Progenitor cell of endocrine pancreas (in vitro differentiated cells): ENCODE measurements at regions not wholly inside any gene's neighbourhood (a gene's known extent, or its start where the extent isn't known, plus 50 kb on each side); places are given as distances from the start of the nearest gene placed in this dataset.

Source experiments
- DNase-seq: peaks from one replicate; pipeline ENCODE4 v3.0.0; 2021; ENCODE audit warnings: low spot score; ENCODE audit not compliant: unreplicated experiment
- H3K27ac Mint-ChIP-seq: 2 replicates; pipeline ENCODE4 v1.8.0; 2021; ENCODE audit warnings: mild to moderate bottlenecking, moderate library complexity, mixed read lengths
- H3K27me3 Mint-ChIP-seq: 2 replicates; pipeline ENCODE4 v1.8.0; 2021; ENCODE audit warnings: mixed read lengths
- H3K36me3 Mint-ChIP-seq: 2 replicates; pipeline ENCODE4 v1.8.0; 2022; ENCODE audit warnings: mixed read lengths; ENCODE audit not compliant: insufficient read depth
- H3K4me1 Mint-ChIP-seq: 2 replicates; pipeline ENCODE4 v1.8.0; 2021; ENCODE audit warnings: low read depth, mixed read lengths
- H3K4me3 Mint-ChIP-seq: 2 replicates; pipeline ENCODE4 v1.8.0; 2021; ENCODE audit warnings: low read depth, mild to moderate bottlenecking, moderate library complexity, mixed read lengths
- H3K9me3 Mint-ChIP-seq: 2 replicates; pipeline ENCODE4 v1.8.0; 2021; ENCODE audit warnings: low read depth, mixed read lengths
- CTCF ChIP-seq: fragments of 200-600 bp; sonication (generic); IDR thresholded peaks from one replicate; pipeline ENCODE4 v1.5.0; 2021; ENCODE audit warnings: antibody characterized with exemption, mild to moderate bottlenecking; ENCODE audit not compliant: unreplicated experiment

GRCh38 chr3:74372743-74373142, 241.7 kb downstream of the CNTN3 start:
- H3K36me3 Mint-ChIP-seq = peaks cover 1% of the 10 kb centered on the region
- no peak for TF ChIP-seq CTCF
- no peak for DNase-seq
- H3K27ac Mint-ChIP-seq = no peak overlapping the region
- H3K27me3 Mint-ChIP-seq = no peaks in the 10 kb centered on the region
- peaks cover 23% of the 10 kb centered on the region for H3K4me1 Mint-ChIP-seq
- H3K9me3 Mint-ChIP-seq = peaks cover 4% of the 10 kb centered on the region
- H3K4me3 Mint-ChIP-seq = no peak overlapping the region

GRCh38 chr3:74370342-74370741, 244.1 kb downstream of the CNTN3 start:
- Mint-ChIP-seq H3K4me1 (peaks cover 23% of the 10 kb centered on the region), H3K4me3 (no peak overlapping the region), H3K9me3 (no peaks in the 10 kb centered on the region), H3K27ac (no peak overlapping the region), H3K36me3 (peaks cover 1% of the 10 kb centered on the region), H3K27me3 (no peaks in the 10 kb centered on the region)
- DNase-seq = no peak
- no peak for TF ChIP-seq CTCF

- no peak for DNase-seq
- TF ChIP-seq CTCF = no peak
- no peaks in the 10 kb centered on the region for H3K4me1 Mint-ChIP-seq
- no peak overlapping the region for H3K27ac Mint-ChIP-seq
- H3K36me3 Mint-ChIP-seq = peaks cover 3% of the 10 kb centered on the region
- no peaks in the 10 kb centered on the region for H3K27me3 Mint-ChIP-seq
- H3K9me3 Mint-ChIP-seq = no peaks in the 10 kb centered on the region
- H3K4me3 Mint-ChIP-seq = no peak overlapping the region
Observed at GRCh38 chr3:74366331-74366730, 248.1 kb downstream of the CNTN3 start.

DNA sequence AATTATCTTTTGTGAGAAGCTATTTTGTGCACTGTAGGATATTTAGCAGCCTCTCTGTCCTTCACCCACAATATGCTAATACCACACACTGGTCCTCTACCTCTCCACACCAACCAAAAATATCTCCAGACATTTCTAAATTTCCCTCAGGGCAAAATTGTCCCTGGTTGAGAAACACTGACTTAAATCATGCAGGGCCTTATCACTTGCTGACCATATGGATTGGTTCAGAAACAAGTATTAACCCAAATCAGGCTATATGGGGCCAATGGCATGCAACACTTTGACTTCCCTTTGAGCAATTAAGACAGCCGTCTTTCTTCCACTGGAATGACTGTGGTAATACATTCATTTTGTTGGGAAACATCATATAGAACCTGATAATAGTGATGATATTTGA, 251.1 kb downstream of the CNTN3 start:
- Mint-ChIP-seq H3K4me1 (peaks cover 6% of the 10 kb centered on the region), H3K27me3 (no peaks in the 10 kb centered on the region), H3K4me3 (no peak overlapping the region), H3K9me3 (no peaks in the 10 kb centered on the region), H3K36me3 (peaks cover 8% of the 10 kb centered on the region), H3K27ac (no peak overlapping the region)
- no peak for DNase-seq
- no peak for TF ChIP-seq CTCF

- H3K27me3 Mint-ChIP-seq = no peaks in the 10 kb centered on the region
- no peak for TF ChIP-seq CTCF
- no peak for DNase-seq
- H3K27ac Mint-ChIP-seq = no peak overlapping the region
- peaks cover 6% of the 10 kb centered on the region for H3K4me1 Mint-ChIP-seq
- H3K9me3 Mint-ChIP-seq = no peaks in the 10 kb centered on the region
- peaks cover 11% of the 10 kb centered on the region for H3K36me3 Mint-ChIP-seq
- no peak overlapping the region for H3K4me3 Mint-ChIP-seq
Observed at GRCh38 chr3:74360406-74360805, 254.1 kb downstream of the CNTN3 start.
